ENCODE measurements at regions not wholly inside any gene's neighbourhood (a gene's known extent, or its start where the extent isn't known, plus 50 kb on each side); places are given as distances from the start of the nearest gene placed in this dataset.

DNA sequence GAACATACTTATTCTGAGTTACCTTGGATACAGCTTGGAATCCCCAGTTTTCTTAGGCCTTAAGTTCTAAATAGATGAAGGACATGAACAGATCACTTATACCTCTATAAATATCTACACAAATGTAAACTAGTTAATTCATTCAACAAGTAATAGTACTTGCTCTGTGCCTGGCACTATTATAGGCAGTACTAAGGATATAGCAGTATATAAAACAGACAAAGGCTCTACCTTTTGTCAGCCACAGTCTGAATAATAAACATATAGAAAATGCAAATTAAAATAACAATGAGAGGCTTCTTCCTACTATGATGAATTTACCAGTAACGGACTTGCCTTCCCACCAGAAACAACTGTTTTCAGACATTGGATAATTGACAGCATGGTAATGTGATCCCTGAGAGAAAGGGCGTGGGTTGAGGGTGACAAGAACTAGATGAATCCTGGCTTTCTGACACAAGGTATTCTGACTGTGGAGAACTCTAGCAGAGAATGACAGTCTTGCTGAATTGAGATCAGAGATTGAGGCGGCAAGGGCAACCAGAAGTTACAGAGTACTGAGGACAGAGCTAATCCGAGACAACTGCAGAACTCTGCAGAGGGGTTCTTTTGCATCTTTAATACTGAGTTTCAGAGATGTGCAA lies 170.5 kb downstream of the TANC2 start:
- no peaks in the 10 kb centered on the region for H3K9me3 ChIP-seq (ENCODE audit: severe bottlenecking)
- no peak for TF ChIP-seq CTCF (IDR thresholded peaks at IDR 0.05; ENCODE audit: low read depth, low read length)
- H3K27me3 ChIP-seq (ENCODE audit: insufficient read depth, low read depth, severe bottlenecking): no peaks in the 10 kb centered on the region
- H3K36me3 ChIP-seq: no peaks in the 10 kb centered on the region
- no peak for DNase-seq
- no peak overlapping the region for H3K4me3 ChIP-seq (ENCODE audit: low read depth, low read length)
- H3K27ac ChIP-seq: no peak overlapping the region

- Histone ChIP-seq H3K36me3 (no peaks in the 10 kb centered on the region), H3K27me3 (ENCODE audit: insufficient read depth, low read depth, severe bottlenecking) (no peaks in the 10 kb centered on the region), H3K27ac (no peak overlapping the region), H3K9me3 (ENCODE audit: severe bottlenecking) (no peaks in the 10 kb centered on the region), H3K4me3 (ENCODE audit: low read depth, low read length) (no peak overlapping the region)
- TF ChIP-seq CTCF (IDR thresholded peaks at IDR 0.05; ENCODE audit: low read depth, low read length): no peak
- no peak for DNase-seq
Observed at GRCh38 chr17:63137163-63137562, 171.1 kb downstream of the TANC2 start.

- Histone ChIP-seq H3K27ac (no peak overlapping the region), H3K4me3 (ENCODE audit: low read depth, low read length) (no peak overlapping the region), H3K27me3 (ENCODE audit: insufficient read depth, low read depth, severe bottlenecking) (no peaks in the 10 kb centered on the region), H3K36me3 (no peaks in the 10 kb centered on the region), H3K9me3 (ENCODE audit: severe bottlenecking) (no peaks in the 10 kb centered on the region)
- no peak for DNase-seq
- TF ChIP-seq CTCF (IDR thresholded peaks at IDR 0.05; ENCODE audit: low read depth, low read length): no peak
Observed at GRCh38 chr17:63138713-63139112, 172.7 kb downstream of the TANC2 start.

DNA sequence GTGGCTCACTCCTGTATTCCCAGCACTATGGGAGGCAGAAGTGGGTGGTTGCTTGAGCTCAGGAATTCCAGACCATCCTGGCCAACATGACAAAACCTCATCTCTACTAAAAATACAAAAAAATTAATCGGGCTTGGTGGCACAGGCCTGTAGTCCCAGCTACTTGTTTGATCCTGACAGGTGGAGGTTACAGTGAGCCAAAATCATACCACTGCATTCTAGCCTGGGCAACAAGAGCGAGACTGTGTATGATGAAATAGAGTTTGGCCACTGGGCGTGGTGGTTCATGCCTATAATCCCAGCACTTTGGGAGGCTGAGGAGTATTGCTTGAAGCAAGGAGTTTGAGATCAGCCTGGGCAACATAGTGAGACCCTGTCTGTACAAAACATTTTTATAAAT lies 173.3 kb downstream of the TANC2 start:
- TF ChIP-seq CTCF (IDR thresholded peaks at IDR 0.05; ENCODE audit: low read depth, low read length): no peak
- Histone ChIP-seq H3K27me3 (ENCODE audit: insufficient read depth, low read depth, severe bottlenecking) (no peaks in the 10 kb centered on the region), H3K36me3 (no peaks in the 10 kb centered on the region), H3K4me3 (ENCODE audit: low read depth, low read length) (no peak overlapping the region), H3K27ac (no peak overlapping the region), H3K9me3 (ENCODE audit: severe bottlenecking) (no peaks in the 10 kb centered on the region)
- no peak for DNase-seq

DNA sequence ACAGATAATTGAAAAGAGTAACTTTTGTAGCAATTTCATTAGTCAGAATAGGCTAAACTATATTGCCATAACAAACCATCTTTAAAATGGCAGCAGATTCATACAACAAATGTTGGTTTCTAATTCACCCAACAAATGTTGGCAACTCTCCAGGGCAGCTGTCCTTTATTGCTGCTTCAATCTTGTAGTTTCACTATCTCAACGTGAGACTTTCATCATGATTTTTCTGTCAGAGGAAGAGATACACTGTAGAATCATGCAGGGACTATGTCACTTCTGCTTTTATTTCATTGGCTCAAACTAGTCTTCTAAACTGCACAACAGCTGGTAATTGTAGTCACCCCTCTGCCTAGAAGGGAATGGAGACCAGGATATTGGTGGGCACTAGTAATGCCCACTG lies 174.2 kb downstream of the TANC2 start:
- Histone ChIP-seq H3K9me3 (ENCODE audit: severe bottlenecking) (no peaks in the 10 kb centered on the region), H3K27me3 (ENCODE audit: insufficient read depth, low read depth, severe bottlenecking) (no peaks in the 10 kb centered on the region), H3K27ac (no peak overlapping the region), H3K36me3 (no peaks in the 10 kb centered on the region), H3K4me3 (ENCODE audit: low read depth, low read length) (no peak overlapping the region)
- no peak for DNase-seq
- no peak for TF ChIP-seq CTCF (IDR thresholded peaks at IDR 0.05; ENCODE audit: low read depth, low read length)

- no peak for TF ChIP-seq CTCF (IDR thresholded peaks at IDR 0.05; ENCODE audit: low read depth, low read length)
- Histone ChIP-seq H3K9me3 (ENCODE audit: severe bottlenecking) (no peaks in the 10 kb centered on the region), H3K27me3 (ENCODE audit: insufficient read depth, low read depth, severe bottlenecking) (no peaks in the 10 kb centered on the region), H3K27ac (no peak overlapping the region), H3K4me3 (ENCODE audit: low read depth, low read length) (no peak overlapping the region), H3K36me3 (no peaks in the 10 kb centered on the region)
- no peak for DNase-seq
Observed at GRCh38 chr17:63142836-63143235, 176.8 kb downstream of the TANC2 start.

Measured in WERI-Rb-1 (cell line).